GM18517 (cell line): ENCODE measurements at regions not wholly inside any gene's neighbourhood (a gene's known extent, or its start where the extent isn't known, plus 50 kb on each side); places are given as distances from the start of the nearest gene placed in this dataset.

Experiments
- ATAC-seq: cut with Tn5 transposase; IDR thresholded peaks from one replicate; pipeline ENCODE4 v1.9.1; 2021; ENCODE audit warnings: mild to moderate bottlenecking, moderate library complexity; ENCODE audit not compliant: unreplicated experiment

GRCh38 chr5:109533751-109534272 is 124.0 kb upstream of the PJA2 start:
- no peak for ATAC-seq

GRCh38 chr5:109532773-109533364 is 123.1 kb upstream of the PJA2 start:
- no peak for ATAC-seq

- no peak for ATAC-seq
These were observed 121.5 kb upstream of the PJA2 start for GRCh38 chr5:109531262-109531661.

GRCh38 chr5:109529987-109530386 is 120.2 kb upstream of the PJA2 start:
- no peak for ATAC-seq

GRCh38 chr5:109529520-109529919 is 119.7 kb upstream of the PJA2 start:
- no peak for ATAC-seq

- no peak for ATAC-seq
These were observed 114.8 kb upstream of the PJA2 start for GRCh38 chr5:109524555-109524954.

- no peak for ATAC-seq
These were observed 114.3 kb upstream of the PJA2 start for GRCh38 chr5:109524026-109524425.

GRCh38 chr5:109522404-109522803 is 112.6 kb upstream of the PJA2 start:
- no peak for ATAC-seq

GRCh38 chr5:109519416-109519815 is 109.6 kb upstream of the PJA2 start:
- ATAC-seq, result no peak

- ATAC-seq, result no peak
These were observed 106.6 kb upstream of the PJA2 start for GRCh38 chr5:109516390-109516789.

- no peak for ATAC-seq
These were observed 102.4 kb upstream of the PJA2 start for GRCh38 chr5:109511980-109512734.

GRCh38 chr5:109506556-109506955 is 96.8 kb upstream of the PJA2 start:
- no peak for ATAC-seq

GRCh38 chr5:109496112-109496511 is 86.3 kb upstream of the PJA2 start:
- ATAC-seq, result no peak

GRCh38 chr5:109487753-109488420 is 78.1 kb upstream of the PJA2 start:
- no peak for ATAC-seq

- ATAC-seq, result no peak
These were observed 76.5 kb upstream of the PJA2 start for GRCh38 chr5:109486200-109486804.

GRCh38 chr5:109485030-109485429 is 75.3 kb upstream of the PJA2 start:
- ATAC-seq, result no peak

GRCh38 chr5:109484597-109484996 is 74.8 kb upstream of the PJA2 start:
- ATAC-seq, result no peak

- no peak for ATAC-seq
These were observed 73.7 kb upstream of the PJA2 start for GRCh38 chr5:109483395-109483971.

GRCh38 chr5:109482748-109483147 is 73.0 kb upstream of the PJA2 start:
- ATAC-seq, result no peak

- ATAC-seq, result no peak
These were observed 69.6 kb upstream of the PJA2 start for GRCh38 chr5:109479260-109479860.

- ATAC-seq, result no peak
These were observed 69.1 kb upstream of the PJA2 start for GRCh38 chr5:109478830-109479229.
